ENCODE measurements at regions not wholly inside any gene's neighbourhood (a gene's known extent, or its start where the extent isn't known, plus 50 kb on each side); places are given as distances from the start of the nearest gene placed in this dataset.

- no peak for TF ChIP-seq GATA3 (IDR thresholded peaks at IDR 0.05; ENCODE audit: low read depth, low read length)
- no peak for TF ChIP-seq GATA2 (IDR thresholded peaks at IDR 0.05; ENCODE audit: low read depth, low read length)
Measured at GRCh38 chr1:182213163-182213562, 151.7 kb upstream of the ZNF648 start.
